HCT116 (cell line): ENCODE measurements at regions not wholly inside any gene's neighbourhood (a gene's known extent, or its start where the extent isn't known, plus 50 kb on each side); places are given as distances from the start of the nearest gene placed in this dataset.

Experiments used
- CEBPB ChIP-seq: IDR thresholded peaks from 2 replicates; pipeline ENCODE4 v1.6.1; 2012; ENCODE audit warnings: low read depth
- CTCF ChIP-seq, 3 experiments: fragments of 200-600 bp in 1 of 3; sonication (generic) in 1 of 3; IDR thresholded peaks in 2 of 3; conservative IDR thresholded peaks in 1 of 3; 2 replicates each; pipeline ENCODE4 v1.5.1; 2012 to 2017; ENCODE audit warnings: low read depth in 2 of 3, low read length in 2 of 3, antibody characterized with exemption in 1 of 3, borderline replicate concordance in 1 of 3, control low read depth in 1 of 3, mild to moderate bottlenecking in 1 of 3, mixed read lengths in 1 of 3, mixed run types in 1 of 3, moderate library complexity in 1 of 3; ENCODE audit not compliant: insufficient read depth in 1 of 3
- EZH2 ChIP-seq: fragments of 200-600 bp; sonication (generic); IDR thresholded peaks from 2 replicates; pipeline ENCODE4 v1.6.1; 2017; ENCODE audit warnings: antibody characterized with exemption, mixed run types
- POLR2AphosphoS5 ChIP-seq: IDR thresholded peaks from 2 replicates; pipeline ENCODE4 v1.6.1; 2011; ENCODE audit warnings: mild to moderate bottlenecking, low read depth, low read length, moderate library complexity
- ZFX ChIP-seq: fragments of 450-650 bp; IDR thresholded peaks from 2 replicates; pipeline ENCODE4 v1.6.1; 2017
- TF ChIP-seq, protein P1 (sequence below): IDR thresholded peaks from 2 replicates; pipeline ENCODE4 v1.6.1; 2012
- TF ChIP-seq, protein P2 (sequence below): IDR thresholded peaks from 2 replicates; pipeline ENCODE4 v1.6.1; 2012; ENCODE audit warnings: low read depth

DNA sequence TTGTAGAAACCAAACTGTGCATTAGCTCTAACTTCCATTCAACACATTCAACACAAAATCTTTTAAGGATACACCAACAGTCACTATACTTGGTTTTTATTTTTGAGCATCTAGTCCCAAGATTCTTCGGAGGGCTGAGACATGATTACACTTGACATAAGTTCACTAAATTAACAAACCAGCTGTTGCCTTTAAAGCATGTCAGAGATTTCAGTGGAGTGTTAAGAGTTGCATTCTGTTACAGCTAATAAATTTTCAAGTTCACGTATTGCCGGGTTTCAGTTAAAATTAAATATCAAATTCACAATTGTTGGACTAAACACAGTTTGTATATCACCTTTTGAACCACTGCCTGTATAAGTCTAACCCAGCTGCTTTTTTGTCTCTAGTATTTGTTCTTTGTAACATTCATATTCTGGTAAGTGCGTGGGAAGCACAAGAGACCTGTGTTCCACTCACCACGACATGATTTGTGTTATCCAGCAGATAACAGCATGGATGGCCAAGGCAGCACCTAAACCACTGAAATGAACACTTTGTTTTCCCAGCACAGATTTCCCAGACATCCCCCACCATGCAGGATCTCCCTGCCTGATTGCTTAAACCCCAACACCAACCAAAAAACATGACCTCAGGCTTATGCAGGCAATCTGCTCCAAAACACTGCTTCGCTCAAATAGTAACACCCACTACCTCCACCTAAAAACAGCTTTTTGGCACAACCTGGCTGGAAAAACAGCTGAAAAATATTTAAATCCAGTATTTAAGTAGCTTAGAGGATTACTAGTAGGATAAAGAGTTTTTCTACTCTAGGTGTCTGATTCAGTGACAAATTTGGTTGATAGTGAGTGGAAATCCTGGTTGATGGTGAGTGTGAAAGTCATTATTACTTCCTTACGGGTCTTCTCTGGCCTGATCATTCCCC lies 286.5 kb upstream of the NT5E start:
- no peak for TF ChIP-seq CTCF (IDR thresholded peaks at IDR 0.05 in 2 of 3, conservative IDR thresholded peaks at IDR 0.05 in 1 of 3; ENCODE audit: borderline replicate concordance in 1 of 3, insufficient read depth in 1 of 3, low read depth in 2 of 3, low read length in 2 of 3)
- no peak for TF ChIP-seq POLR2AphosphoS5
- TF ChIP-seq, protein P1, sequence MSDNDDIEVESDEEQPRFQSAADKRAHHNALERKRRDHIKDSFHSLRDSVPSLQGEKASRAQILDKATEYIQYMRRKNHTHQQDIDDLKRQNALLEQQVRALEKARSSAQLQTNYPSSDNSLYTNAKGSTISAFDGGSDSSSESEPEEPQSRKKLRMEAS: no peak
- no peak for TF ChIP-seq ZFX
- TF ChIP-seq EZH2: no peak
- TF ChIP-seq CEBPB: no peak
- TF ChIP-seq, protein P2, sequence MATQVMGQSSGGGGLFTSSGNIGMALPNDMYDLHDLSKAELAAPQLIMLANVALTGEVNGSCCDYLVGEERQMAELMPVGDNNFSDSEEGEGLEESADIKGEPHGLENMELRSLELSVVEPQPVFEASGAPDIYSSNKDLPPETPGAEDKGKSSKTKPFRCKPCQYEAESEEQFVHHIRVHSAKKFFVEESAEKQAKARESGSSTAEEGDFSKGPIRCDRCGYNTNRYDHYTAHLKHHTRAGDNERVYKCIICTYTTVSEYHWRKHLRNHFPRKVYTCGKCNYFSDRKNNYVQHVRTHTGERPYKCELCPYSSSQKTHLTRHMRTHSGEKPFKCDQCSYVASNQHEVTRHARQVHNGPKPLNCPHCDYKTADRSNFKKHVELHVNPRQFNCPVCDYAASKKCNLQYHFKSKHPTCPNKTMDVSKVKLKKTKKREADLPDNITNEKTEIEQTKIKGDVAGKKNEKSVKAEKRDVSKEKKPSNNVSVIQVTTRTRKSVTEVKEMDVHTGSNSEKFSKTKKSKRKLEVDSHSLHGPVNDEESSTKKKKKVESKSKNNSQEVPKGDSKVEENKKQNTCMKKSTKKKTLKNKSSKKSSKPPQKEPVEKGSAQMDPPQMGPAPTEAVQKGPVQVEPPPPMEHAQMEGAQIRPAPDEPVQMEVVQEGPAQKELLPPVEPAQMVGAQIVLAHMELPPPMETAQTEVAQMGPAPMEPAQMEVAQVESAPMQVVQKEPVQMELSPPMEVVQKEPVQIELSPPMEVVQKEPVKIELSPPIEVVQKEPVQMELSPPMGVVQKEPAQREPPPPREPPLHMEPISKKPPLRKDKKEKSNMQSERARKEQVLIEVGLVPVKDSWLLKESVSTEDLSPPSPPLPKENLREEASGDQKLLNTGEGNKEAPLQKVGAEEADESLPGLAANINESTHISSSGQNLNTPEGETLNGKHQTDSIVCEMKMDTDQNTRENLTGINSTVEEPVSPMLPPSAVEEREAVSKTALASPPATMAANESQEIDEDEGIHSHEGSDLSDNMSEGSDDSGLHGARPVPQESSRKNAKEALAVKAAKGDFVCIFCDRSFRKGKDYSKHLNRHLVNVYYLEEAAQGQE: no peak
